Suprapubic skin (tissue), 4 donors: ENCODE measurements at regions not wholly inside any gene's neighbourhood (a gene's known extent, or its start where the extent isn't known, plus 50 kb on each side); places are given as distances from the start of the nearest gene placed in this dataset.

ENCODE experiments used
- DNase-seq, 2 donors: peaks; one replicate each; pipeline ENCODE4 v3.0.0-alpha.2; 2019; ENCODE audit warnings: low spot score in 2 of 2
- H3K27ac ChIP-seq: fragments of 200-600 bp; sonication (generic); one replicate; pipeline ENCODE4 v1.5.1; 2019
- H3K27me3 ChIP-seq: fragments of 200-600 bp; sonication (generic); one replicate; pipeline ENCODE4 v1.5.1; 2019
- H3K36me3 ChIP-seq: fragments of 200-600 bp; sonication (generic); one replicate; pipeline ENCODE4 v1.5.1; 2019
- H3K4me1 ChIP-seq: fragments of 200-600 bp; sonication (generic); one replicate; pipeline ENCODE4 v1.5.1; 2019
- H3K4me3 ChIP-seq: fragments of 200-600 bp; sonication (generic); one replicate; pipeline ENCODE4 v1.5.1; 2019; ENCODE audit warnings: mild to moderate bottlenecking
- H3K9me3 ChIP-seq: fragments of 200-600 bp; sonication (generic); one replicate; pipeline ENCODE4 v1.5.1; 2019
- EP300 ChIP-seq: sonication (generic); formaldehyde crosslinking; IDR thresholded peaks from one replicate; pipeline ENCODE4 v1.6.1; 2017; ENCODE audit warnings: antibody characterized with exemption
- POLR2A ChIP-seq, 2 donors: fragments of 450-650 bp; IDR thresholded peaks; one replicate each; pipeline ENCODE4 v1.6.1; 2017; ENCODE audit warnings: antibody characterized with exemption in 2 of 2, mild to moderate bottlenecking in 2 of 2, moderate library complexity in 2 of 2
- POLR2AphosphoS5 ChIP-seq, 3 donors: sonication (generic); formaldehyde crosslinking; IDR thresholded peaks; one replicate each; pipeline ENCODE4 v1.6.1; 2017; ENCODE audit warnings: antibody characterized with exemption in 3 of 3
- WGBS: methylation state at CpG from one replicate; pipeline ENCODE4 v1.1.5; 2018; 5-methylcytosine and 5-hydroxymethylcytosine counted together
- TF ChIP-seq, protein P1 (sequence below), 2 donors: fragments of 200-600 bp in 1 of 2; fragments of 450-650 bp in 1 of 2; sonication (generic) in 1 of 2; IDR thresholded peaks; one replicate each; pipeline ENCODE4 v1.5.1; 2016 to 2019; ENCODE audit warnings: antibody characterized with exemption in 2 of 2, mild to moderate bottlenecking in 1 of 2, moderate library complexity in 1 of 2

DNA sequence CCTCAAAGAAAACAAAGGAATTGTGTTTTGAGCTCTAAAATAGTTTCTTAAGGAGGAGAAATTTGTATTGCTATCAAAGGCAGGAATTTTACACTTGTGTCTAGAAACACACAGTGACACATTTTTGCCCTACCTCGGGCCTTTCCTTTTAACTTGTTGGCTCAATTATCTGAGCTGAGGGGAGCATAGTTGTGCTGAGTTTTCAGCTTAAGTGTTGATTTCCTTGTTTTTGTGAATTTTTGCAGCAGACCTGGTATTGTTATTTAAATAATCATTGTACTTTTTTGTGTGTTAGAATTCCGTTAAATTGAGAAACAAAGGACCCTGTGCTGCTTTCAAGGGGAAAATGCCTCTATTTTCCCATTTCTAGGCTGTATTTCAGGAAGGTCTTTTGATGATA is 249.7 kb downstream of the CD83 start:
- no peaks in the 10 kb centered on the region for H3K36me3 ChIP-seq
- WGBS, result 87% methylated on average over 2 of the region's 2 CpGs

DNA sequence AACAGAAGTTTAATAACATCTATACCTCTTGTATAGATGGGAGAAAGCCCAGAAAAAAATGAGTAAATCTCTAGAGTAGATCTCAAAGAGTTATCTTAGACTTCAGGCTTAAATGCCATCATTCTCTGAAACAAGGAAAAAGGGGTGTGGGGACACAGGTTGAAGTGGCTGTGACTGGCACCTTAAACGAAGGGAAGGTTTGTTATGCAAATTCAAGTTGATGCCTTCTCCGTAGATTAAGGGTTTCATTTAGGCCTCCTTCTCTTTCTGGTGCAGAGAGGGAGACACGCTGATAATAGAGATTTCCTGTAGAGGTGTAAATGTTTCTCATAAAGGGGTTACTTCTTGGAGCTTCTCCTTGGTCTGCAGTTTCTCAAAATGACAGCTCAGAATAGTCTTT is 252.1 kb downstream of the CD83 start:
- Histone ChIP-seq H3K36me3 (no peaks in the 10 kb centered on the region), H3K4me1 (no peaks in the 10 kb centered on the region), H3K9me3 (no peaks in the 10 kb centered on the region), H3K4me3 (no peak overlapping the region), H3K27ac (no peak overlapping the region), H3K27me3 (no peaks in the 10 kb centered on the region)
- no peak for TF ChIP-seq POLR2A (IDR thresholded peaks at IDR 0.05)
- no peak for TF ChIP-seq EP300
- TF ChIP-seq, protein P1, sequence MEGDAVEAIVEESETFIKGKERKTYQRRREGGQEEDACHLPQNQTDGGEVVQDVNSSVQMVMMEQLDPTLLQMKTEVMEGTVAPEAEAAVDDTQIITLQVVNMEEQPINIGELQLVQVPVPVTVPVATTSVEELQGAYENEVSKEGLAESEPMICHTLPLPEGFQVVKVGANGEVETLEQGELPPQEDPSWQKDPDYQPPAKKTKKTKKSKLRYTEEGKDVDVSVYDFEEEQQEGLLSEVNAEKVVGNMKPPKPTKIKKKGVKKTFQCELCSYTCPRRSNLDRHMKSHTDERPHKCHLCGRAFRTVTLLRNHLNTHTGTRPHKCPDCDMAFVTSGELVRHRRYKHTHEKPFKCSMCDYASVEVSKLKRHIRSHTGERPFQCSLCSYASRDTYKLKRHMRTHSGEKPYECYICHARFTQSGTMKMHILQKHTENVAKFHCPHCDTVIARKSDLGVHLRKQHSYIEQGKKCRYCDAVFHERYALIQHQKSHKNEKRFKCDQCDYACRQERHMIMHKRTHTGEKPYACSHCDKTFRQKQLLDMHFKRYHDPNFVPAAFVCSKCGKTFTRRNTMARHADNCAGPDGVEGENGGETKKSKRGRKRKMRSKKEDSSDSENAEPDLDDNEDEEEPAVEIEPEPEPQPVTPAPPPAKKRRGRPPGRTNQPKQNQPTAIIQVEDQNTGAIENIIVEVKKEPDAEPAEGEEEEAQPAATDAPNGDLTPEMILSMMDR (IDR thresholded peaks at IDR 0.05), result no peak
- TF ChIP-seq POLR2AphosphoS5 (IDR thresholded peaks at IDR 0.05), result no peak
- 92% methylated on average over 3 of the region's 3 CpGs for WGBS
- no peak for DNase-seq

More for the DNA sequence above, 249.7 kb downstream of the CD83 start:
- no peak for DNase-seq
- Histone ChIP-seq H3K4me1 (no peaks in the 10 kb centered on the region), H3K27me3 (no peaks in the 10 kb centered on the region), H3K9me3 (no peaks in the 10 kb centered on the region), H3K27ac (no peak overlapping the region), H3K4me3 (no peak overlapping the region)
- TF ChIP-seq POLR2AphosphoS5 (IDR thresholded peaks at IDR 0.05) (no peak), EP300 (no peak), POLR2A (IDR thresholded peaks at IDR 0.05) (no peak)
- TF ChIP-seq, protein P1 (IDR thresholded peaks at IDR 0.05), result no peak

DNA sequence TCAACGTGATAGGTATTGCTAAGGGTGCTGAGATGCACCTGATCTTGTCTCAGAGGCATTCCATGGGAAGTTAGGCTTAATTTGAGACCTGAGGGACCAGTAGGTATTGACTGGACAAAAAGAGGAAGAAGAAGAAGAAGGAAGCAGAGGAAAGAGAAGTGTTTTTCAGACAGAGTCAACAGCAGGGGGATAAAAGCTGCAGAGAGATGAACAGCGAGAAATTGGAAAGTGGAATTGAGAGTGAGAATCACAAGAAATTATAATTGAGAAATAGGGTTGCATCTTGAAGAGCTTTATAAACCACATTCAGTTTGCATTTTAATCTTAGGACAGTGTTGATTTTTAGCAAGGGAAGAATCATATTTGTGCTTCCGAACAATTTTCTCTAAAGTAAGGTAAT is 254.0 kb downstream of the CD83 start:
- H3K36me3 ChIP-seq, result no peaks in the 10 kb centered on the region
- no peaks in the 10 kb centered on the region for H3K27me3 ChIP-seq
- TF ChIP-seq, protein P1 (IDR thresholded peaks at IDR 0.05), result no peak
- TF ChIP-seq EP300, result no peak
- no peak for TF ChIP-seq POLR2A (IDR thresholded peaks at IDR 0.05)
- no peak for TF ChIP-seq POLR2AphosphoS5 (IDR thresholded peaks at IDR 0.05)
- no peak overlapping the region for H3K4me3 ChIP-seq
- WGBS, result 80% methylated on average over 3 of the region's 3 CpGs
- no peak overlapping the region for H3K27ac ChIP-seq
- no peaks in the 10 kb centered on the region for H3K9me3 ChIP-seq
- no peak for DNase-seq
- no peaks in the 10 kb centered on the region for H3K4me1 ChIP-seq

DNA sequence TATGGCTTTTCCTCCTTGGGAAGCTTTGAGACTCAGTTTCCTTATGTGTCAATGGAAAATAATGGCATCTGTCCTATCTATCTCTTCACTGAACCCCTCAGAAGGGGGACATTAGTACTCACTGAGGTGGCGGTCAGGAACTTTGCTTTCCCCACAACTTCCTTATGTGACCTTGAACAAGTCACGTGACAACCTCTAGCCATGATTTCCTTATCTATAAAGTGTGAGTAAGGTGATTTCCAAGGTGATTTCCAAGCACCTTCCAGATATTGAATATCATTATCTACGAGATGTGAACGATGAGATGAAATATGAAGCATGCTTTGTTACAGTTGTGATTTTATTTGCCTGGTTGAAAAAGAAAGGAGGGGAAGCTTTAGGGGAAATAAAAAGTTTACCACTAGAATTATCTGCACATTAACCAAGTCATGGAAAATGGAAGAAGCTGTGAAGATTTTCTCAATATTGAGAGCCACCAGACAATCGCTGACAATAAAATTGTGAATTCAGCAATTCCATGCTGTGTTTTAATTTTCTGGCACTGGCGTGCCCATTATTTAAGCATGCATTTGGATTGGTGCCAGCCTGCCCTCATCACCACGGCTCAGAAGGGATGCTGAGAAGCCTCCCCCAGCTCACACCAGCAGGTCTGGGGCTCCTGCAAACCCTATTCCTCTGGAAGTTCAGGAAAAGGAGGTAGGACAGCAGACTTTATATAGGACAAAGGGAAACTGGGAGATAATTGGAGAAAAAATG is 255.3 kb downstream of the CD83 start:
- WGBS, result 58% methylated on average over 7 of the region's 7 CpGs
- no peak for DNase-seq
- no peak for TF ChIP-seq EP300
- TF ChIP-seq, protein P1 (IDR thresholded peaks at IDR 0.05), result no peak
- no peak for TF ChIP-seq POLR2A (IDR thresholded peaks at IDR 0.05)
- no peak for TF ChIP-seq POLR2AphosphoS5 (IDR thresholded peaks at IDR 0.05)

DNA sequence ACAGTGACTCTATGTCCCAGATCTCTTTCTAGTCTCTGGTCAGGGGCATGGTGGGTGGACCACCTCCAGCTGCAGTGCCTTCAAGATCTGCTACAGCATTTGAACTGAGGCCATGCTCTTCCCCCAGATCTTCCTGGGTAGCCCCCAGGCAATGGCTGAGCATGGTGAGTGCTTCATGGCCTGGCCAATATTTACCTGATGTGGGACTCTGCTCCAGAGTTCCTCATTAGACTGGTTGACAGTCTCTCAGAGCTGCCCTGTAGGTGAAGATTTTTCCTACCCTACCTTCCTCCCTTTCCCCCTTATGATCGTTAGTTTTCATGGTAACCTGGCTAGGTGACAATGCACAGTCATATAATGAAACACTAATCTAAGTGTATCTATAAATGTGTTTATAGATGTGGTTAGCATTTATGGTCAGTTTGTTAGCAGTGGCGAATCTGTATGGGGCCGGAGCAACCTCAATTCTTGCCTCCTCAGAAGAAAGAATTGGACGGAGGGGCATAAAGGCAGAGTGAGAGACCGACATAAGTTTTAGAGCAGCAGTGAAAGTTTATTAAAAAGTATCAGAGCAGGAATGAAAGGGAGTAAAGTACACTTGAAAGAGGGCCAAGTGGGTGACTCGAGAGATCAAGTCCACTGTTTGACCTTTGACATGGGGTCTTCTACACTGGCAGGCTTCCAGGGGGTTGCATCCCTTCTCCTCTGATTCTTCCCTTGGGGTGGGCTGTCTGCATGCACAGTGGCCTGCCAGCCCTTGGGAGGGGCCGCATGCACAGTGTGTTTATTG is 256.3 kb downstream of the CD83 start:
- WGBS, result 92% methylated on average over 7 of the region's 7 CpGs
- no peaks in the 10 kb centered on the region for H3K4me1 ChIP-seq
- TF ChIP-seq POLR2AphosphoS5 (IDR thresholded peaks at IDR 0.05), result no peak
- TF ChIP-seq EP300, result no peak
- H3K9me3 ChIP-seq, result no peaks in the 10 kb centered on the region
- no peak overlapping the region for H3K4me3 ChIP-seq
- no peak overlapping the region for H3K27ac ChIP-seq
- H3K27me3 ChIP-seq, result no peaks in the 10 kb centered on the region
- DNase-seq, result no peak
- no peaks in the 10 kb centered on the region for H3K36me3 ChIP-seq

More for the DNA sequence above, 255.3 kb downstream of the CD83 start:
- no peaks in the 10 kb centered on the region for H3K4me1 ChIP-seq
- no peak overlapping the region for H3K4me3 ChIP-seq
- H3K36me3 ChIP-seq, result no peaks in the 10 kb centered on the region
- no peaks in the 10 kb centered on the region for H3K9me3 ChIP-seq
- H3K27me3 ChIP-seq, result no peaks in the 10 kb centered on the region
- H3K27ac ChIP-seq, result no peak overlapping the region
